ENCODE measurements at regions not wholly inside any gene's neighbourhood (a gene's known extent, or its start where the extent isn't known, plus 50 kb on each side); places are given as distances from the start of the nearest gene placed in this dataset.
"Not testable (repeated sequence)": the region's sequence is repeated elsewhere in the genome, so short reads cannot be mapped to it uniquely, and the experiment has no call there.

DNA sequence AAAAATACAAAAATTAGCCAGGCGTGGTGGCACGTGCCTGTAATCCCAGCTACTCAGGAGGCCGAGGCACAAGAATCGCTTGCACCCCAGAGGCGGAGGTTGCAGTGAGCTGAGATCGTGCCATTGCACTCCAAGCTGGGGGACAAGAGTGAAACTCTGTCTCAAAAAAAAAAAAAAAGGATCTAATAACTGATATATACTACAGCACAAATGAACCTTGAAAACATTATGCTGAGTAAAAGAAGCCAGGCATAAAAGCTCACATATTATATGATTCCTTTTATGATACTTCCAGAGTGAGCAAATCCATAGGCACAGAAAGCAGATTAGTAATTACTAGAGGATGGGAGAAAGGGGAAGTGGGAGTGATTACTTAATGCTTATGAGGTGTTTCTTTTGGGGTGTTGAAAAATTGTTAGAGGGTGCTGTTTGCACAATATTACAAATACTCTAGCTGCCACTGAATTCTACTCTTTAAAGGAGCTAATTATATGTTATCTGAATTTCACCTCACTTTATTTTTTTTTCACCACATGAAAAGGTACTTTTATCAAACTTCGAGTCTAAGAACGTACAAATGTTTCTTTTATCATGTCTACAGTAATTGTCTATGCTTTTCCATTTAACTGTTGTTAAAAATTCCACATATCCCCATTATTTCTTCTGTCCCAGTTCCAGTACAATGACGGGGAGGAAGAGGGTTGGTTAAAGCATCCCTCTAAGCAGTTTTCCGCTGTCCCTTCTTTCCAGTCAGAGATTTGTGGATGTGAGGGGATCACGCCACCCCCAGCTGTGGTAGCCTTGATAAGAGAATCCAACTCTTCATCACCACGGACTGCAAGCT is 77.7 kb upstream of the FAM174B start:
- H3K4me3 ChIP-seq (ENCODE audit: low read depth, low read length): peak overlapping the region; percentile 49
- TF ChIP-seq, protein P1, sequence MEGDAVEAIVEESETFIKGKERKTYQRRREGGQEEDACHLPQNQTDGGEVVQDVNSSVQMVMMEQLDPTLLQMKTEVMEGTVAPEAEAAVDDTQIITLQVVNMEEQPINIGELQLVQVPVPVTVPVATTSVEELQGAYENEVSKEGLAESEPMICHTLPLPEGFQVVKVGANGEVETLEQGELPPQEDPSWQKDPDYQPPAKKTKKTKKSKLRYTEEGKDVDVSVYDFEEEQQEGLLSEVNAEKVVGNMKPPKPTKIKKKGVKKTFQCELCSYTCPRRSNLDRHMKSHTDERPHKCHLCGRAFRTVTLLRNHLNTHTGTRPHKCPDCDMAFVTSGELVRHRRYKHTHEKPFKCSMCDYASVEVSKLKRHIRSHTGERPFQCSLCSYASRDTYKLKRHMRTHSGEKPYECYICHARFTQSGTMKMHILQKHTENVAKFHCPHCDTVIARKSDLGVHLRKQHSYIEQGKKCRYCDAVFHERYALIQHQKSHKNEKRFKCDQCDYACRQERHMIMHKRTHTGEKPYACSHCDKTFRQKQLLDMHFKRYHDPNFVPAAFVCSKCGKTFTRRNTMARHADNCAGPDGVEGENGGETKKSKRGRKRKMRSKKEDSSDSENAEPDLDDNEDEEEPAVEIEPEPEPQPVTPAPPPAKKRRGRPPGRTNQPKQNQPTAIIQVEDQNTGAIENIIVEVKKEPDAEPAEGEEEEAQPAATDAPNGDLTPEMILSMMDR (IDR thresholded peaks at IDR 0.05; ENCODE audit: low read depth, low read length): no peak

DNA sequence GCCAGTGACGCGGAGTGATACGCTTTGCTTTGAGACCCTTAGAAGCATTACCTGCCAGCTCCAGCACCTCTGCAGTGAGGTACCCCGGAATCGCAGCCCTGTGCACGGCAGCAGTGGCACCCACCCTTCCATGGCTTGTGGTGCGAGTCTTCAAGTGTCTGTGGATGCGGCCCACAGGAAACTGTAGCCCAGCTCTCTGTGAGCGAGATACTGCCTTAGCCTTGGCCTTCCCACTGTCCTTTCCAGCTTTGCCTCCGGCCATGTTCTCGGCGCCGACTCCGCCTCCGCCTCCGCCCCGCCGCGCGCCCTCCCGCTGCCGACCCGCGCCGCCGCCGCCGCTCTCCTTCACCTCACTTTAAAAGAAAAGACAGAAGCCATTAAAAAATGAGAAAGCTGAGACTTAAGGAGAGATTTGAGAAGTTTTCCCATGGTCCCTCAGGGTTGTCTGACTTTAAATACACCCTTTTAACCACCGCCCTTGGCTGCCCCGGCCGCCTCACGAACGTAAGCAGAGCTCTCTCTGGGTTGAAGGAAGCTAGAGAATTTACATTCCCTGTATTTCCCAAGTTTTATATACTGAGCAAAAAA is 78.5 kb upstream of the FAM174B start:
- TF ChIP-seq, protein P1 (IDR thresholded peaks at IDR 0.05; ENCODE audit: low read depth, low read length): no peak
- H3K4me3 ChIP-seq (ENCODE audit: low read depth, low read length): peak overlapping the region; percentile 49

DNA sequence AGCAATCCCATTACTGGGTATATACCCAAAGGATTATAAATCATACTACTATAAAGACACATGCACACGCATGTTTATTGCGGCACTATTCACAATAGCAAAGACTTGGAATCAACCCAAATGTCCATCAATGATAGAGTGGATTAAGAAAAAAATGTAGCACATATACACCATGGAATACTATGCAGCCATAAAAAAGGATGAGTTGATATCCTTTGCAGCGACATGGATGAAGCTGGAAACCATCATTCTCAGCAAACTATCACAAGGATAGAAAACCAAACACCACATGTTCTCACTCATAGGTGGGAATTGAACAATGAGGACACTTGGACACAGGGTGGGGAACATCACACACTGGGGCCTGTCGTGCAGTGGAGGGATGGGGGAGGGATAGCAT is 83.7 kb upstream of the FAM174B start:
- not testable (repeated sequence) for H3K4me3 ChIP-seq (ENCODE audit: low read depth, low read length)

DNA sequence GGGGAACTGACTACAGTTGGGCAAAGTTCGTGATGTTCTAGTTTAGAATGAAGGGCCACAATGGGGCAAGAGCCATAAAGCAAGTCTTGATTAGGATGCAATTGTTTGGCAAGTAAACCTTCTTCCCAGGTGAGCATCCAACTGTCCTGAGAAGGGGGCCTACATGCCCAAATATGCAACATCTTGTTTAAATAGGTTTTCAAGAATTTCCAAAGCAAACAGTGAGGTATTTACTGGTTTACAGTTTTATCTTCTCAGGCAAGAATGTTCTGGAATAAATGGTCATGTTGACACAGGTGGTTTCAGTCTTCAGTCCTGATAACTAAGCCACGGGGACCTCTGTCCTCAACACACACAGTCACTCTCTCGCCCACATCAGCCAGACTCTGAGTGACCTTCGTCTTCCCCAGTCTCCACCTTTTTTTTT is 90.3 kb upstream of the FAM174B start:
- TF ChIP-seq, protein P1 (IDR thresholded peaks at IDR 0.05; ENCODE audit: low read depth, low read length): no peak
- H3K4me3 ChIP-seq (ENCODE audit: low read depth, low read length): no peak overlapping the region

DNA sequence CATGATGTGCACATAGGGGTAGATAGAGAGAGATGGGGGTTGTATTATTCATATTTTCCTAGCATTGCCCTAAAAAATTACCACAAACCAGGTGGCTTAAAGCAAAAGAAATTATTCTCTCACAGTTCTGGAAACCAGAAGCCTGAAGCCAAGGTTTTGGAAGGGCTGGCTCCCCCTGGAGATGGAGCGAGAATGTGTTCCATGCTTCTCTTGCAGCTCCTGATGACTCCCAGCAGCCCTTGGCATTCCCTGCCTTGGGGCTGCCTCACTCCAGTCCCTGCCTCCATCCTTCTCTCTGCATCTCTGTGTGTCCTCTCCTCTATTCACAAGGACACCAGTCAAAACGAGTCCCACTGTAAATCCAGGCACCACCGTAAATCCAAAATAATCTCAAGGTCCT is 91.5 kb upstream of the FAM174B start:
- H3K4me3 ChIP-seq (ENCODE audit: low read depth, low read length): no peak overlapping the region
- TF ChIP-seq, protein P1 (IDR thresholded peaks at IDR 0.05; ENCODE audit: low read depth, low read length): no peak

DNA sequence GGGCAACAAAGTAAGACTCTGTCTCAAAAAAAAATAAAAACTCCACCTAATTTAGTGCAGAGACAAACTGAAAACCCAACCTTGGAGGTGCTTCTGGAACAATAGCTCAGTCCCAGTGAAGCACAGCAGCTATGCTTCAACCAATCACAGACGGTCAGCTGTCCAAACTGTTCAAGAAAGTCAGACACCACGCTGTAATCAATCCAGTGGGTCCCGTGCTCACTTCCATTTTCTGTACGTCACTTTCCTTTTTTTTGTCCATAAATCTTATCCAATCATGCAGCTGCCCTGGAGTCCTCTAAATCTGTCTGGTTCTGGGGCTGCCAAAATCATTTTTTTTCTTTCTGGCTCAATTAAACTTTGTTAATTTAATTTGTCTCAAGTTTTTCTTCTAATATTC is 93.6 kb upstream of the FAM174B start:
- TF ChIP-seq, protein P1 (IDR thresholded peaks at IDR 0.05; ENCODE audit: low read depth, low read length): no peak
- no peak overlapping the region for H3K4me3 ChIP-seq (ENCODE audit: low read depth, low read length)

DNA sequence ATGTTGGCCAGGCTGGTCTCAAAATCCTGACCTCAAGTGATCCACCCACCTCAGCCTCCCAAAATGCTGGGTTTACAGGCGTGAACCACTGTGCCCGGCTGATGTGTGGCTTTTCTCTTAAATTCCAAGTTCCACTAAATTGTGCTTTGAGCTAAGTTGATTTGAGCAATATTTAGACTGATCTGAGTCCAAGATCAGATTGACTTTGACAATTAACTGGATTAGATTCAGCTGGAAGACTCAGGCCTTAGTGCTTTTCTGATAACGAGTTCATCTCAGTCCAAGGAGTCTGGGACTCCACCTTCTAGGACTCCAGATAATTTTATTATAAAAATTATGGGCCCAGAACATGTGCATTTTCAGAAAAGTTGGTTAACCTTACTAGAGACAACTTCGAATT is 94.4 kb upstream of the FAM174B start:
- H3K4me3 ChIP-seq (ENCODE audit: low read depth, low read length): no peak overlapping the region
- TF ChIP-seq, protein P1 (IDR thresholded peaks at IDR 0.05; ENCODE audit: low read depth, low read length): no peak
